ENCODE measurements at regions not wholly inside any gene's neighbourhood (a gene's known extent, or its start where the extent isn't known, plus 50 kb on each side); places are given as distances from the start of the nearest gene placed in this dataset.

DNA sequence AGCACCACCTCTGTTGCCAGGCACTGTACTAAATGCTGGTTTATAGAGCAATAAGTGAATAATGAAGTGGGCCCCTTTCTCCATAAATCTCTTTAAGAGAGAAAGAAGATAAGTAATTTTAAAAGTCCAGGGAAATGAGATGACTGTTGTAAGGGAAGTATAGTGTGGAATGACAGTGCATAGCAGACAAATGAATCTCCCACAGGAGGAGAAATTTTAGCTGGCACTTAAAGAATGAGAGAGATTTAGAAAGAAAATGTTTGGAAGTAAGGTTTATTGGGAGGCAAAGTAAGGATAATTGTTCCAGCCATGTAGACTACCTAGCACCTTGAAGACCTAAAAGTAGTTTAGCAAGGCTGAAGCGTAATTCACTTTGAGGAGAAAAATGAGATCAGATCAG, 1081.1 kb upstream of the PABPC4L start:
- H3K9ac ChIP-seq (ENCODE audit: low read length): no peak overlapping the region
- no peak overlapping the region for H2AFZ ChIP-seq (ENCODE audit: low read length)
- CTCF ChIA-PET: no interaction called here
- TF ChIP-seq EZH2phosphoT487 (IDR thresholded peaks at IDR 0.05; ENCODE audit: borderline replicate concordance, low read length): no peak
- H3K4me2 ChIP-seq (ENCODE audit: low read length): no peak overlapping the region
- ATAC-seq (no peak), DNase-seq (no peak)
- H3K4me3 ChIP-seq (ENCODE audit: low read length): no peak overlapping the region
- H4K20me1 ChIP-seq (ENCODE audit: low read length): no peaks in the 10 kb centered on the region
- no peaks in the 10 kb centered on the region for H3K9me3 ChIP-seq (ENCODE audit: low read length)
- H3K79me2 ChIP-seq (ENCODE audit: low read length): no peaks in the 10 kb centered on the region
- POLR2A ChIA-PET (ENCODE audit: unreplicated experiment): no interaction called here
- H3K36me3 ChIP-seq (ENCODE audit: low read depth, low read length): no peaks in the 10 kb centered on the region
- H3K27ac ChIP-seq (ENCODE audit: low read length): no peak overlapping the region
- no peaks in the 10 kb centered on the region for H3K27me3 ChIP-seq (ENCODE audit: low read length)
- no peaks in the 10 kb centered on the region for H3F3A ChIP-seq (ENCODE audit: low read length, unreplicated experiment)
- H3K4me1 ChIP-seq (ENCODE audit: insufficient read depth, low read length): no peaks in the 10 kb centered on the region
- intact Hi-C loops (cut with micrococcal nuclease): no loop called here
- H3K9me2 ChIP-seq (replicated peaks; ENCODE audit: low read length): no peaks in the 10 kb centered on the region
- BruUV-seq (replicated peaks): no TSS peak

DNA sequence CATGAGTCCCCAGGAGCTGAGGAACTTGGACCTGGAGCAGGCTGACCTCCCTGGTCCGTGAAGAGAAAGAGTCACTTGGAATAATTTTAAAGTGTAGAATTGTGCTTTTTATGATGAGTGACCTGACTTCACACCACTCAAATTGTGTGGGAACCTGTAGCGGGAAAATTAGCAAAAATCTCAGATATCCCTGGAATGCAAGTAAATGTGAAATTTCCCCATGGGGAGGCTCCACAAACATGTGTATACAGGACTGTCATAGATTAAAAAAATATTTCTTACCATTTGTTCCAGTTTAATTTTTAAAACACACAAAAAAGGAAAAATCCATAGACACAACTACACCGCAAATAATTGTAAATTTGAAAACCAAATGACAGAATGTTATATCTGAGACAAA, 1079.6 kb upstream of the PABPC4L start:
- Histone ChIP-seq H3K36me3 (ENCODE audit: low read depth, low read length) (no peaks in the 10 kb centered on the region), H3K27me3 (ENCODE audit: low read length) (no peaks in the 10 kb centered on the region), H3K9me3 (ENCODE audit: low read length) (no peaks in the 10 kb centered on the region), H3F3A (ENCODE audit: low read length, unreplicated experiment) (no peaks in the 10 kb centered on the region), H3K9ac (ENCODE audit: low read length) (no peak overlapping the region), H4K20me1 (ENCODE audit: low read length) (no peaks in the 10 kb centered on the region), H2AFZ (ENCODE audit: low read length) (no peak overlapping the region), H3K4me1 (ENCODE audit: insufficient read depth, low read length) (no peaks in the 10 kb centered on the region), H3K79me2 (ENCODE audit: low read length) (no peaks in the 10 kb centered on the region), H3K9me2 (replicated peaks; ENCODE audit: low read length) (no peaks in the 10 kb centered on the region), H3K4me2 (ENCODE audit: low read length) (no peak overlapping the region), H3K27ac (ENCODE audit: low read length) (no peak overlapping the region), H3K4me3 (ENCODE audit: low read length) (no peak overlapping the region)
- CTCF ChIA-PET: no interaction called here
- BruUV-seq (replicated peaks): no TSS peak
- no peak for ATAC-seq
- no peak for TF ChIP-seq EZH2phosphoT487 (IDR thresholded peaks at IDR 0.05; ENCODE audit: borderline replicate concordance, low read length)
- TF ChIP-seq, protein P1, sequence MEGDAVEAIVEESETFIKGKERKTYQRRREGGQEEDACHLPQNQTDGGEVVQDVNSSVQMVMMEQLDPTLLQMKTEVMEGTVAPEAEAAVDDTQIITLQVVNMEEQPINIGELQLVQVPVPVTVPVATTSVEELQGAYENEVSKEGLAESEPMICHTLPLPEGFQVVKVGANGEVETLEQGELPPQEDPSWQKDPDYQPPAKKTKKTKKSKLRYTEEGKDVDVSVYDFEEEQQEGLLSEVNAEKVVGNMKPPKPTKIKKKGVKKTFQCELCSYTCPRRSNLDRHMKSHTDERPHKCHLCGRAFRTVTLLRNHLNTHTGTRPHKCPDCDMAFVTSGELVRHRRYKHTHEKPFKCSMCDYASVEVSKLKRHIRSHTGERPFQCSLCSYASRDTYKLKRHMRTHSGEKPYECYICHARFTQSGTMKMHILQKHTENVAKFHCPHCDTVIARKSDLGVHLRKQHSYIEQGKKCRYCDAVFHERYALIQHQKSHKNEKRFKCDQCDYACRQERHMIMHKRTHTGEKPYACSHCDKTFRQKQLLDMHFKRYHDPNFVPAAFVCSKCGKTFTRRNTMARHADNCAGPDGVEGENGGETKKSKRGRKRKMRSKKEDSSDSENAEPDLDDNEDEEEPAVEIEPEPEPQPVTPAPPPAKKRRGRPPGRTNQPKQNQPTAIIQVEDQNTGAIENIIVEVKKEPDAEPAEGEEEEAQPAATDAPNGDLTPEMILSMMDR (conservative IDR thresholded peaks at IDR 0.05; ENCODE audit: low read depth, low read length): no peak
- no peak for TF ChIP-seq EZH2 (IDR thresholded peaks at IDR 0.05; ENCODE audit: low read length, unreplicated experiment)
- DNase-seq: no peak
- POLR2A ChIA-PET (ENCODE audit: unreplicated experiment): no interaction called here
- intact Hi-C loops (cut with micrococcal nuclease): no loop called here

DNA sequence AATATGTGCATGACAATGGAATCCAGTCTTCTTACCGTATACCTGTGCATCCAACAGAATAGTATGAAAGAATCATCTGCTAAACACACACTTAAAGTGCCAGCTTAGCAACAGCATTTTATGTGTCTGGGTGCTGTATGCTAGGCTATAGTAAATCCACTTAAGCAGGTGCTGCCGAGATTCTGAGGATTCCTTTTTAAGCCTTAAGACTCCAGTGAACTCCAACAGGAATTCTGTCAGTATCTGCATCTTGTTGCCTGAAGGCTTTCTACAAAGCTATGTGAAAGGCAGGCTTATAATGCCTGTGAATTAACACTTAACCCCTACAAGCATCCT, 1076.4 kb upstream of the PABPC4L start:
- no peaks in the 10 kb centered on the region for H3K9me3 ChIP-seq (ENCODE audit: low read length)

More for the DNA sequence above, 1076.4 kb upstream of the PABPC4L start:
- Histone ChIP-seq H3F3A (ENCODE audit: low read length, unreplicated experiment) (no peaks in the 10 kb centered on the region), H3K9me2 (replicated peaks; ENCODE audit: low read length) (no peaks in the 10 kb centered on the region), H3K4me3 (ENCODE audit: low read length) (no peak overlapping the region), H3K4me1 (ENCODE audit: insufficient read depth, low read length) (no peaks in the 10 kb centered on the region), H3K27ac (ENCODE audit: low read length) (no peak overlapping the region), H4K20me1 (ENCODE audit: low read length) (no peaks in the 10 kb centered on the region), H3K36me3 (ENCODE audit: low read depth, low read length) (no peaks in the 10 kb centered on the region), H3K4me2 (ENCODE audit: low read length) (no peak overlapping the region), H3K27me3 (ENCODE audit: low read length) (no peaks in the 10 kb centered on the region), H2AFZ (ENCODE audit: low read length) (no peak overlapping the region), H3K9ac (ENCODE audit: low read length) (no peak overlapping the region), H3K79me2 (ENCODE audit: low read length) (no peaks in the 10 kb centered on the region)
- DNase-seq (no peak), ATAC-seq (no peak)
- CTCF ChIA-PET: no interaction called here
- TF ChIP-seq, protein P1 (conservative IDR thresholded peaks at IDR 0.05; ENCODE audit: low read depth, low read length): no peak
- TF ChIP-seq EZH2 (IDR thresholded peaks at IDR 0.05; ENCODE audit: low read length, unreplicated experiment) (no peak), EZH2phosphoT487 (IDR thresholded peaks at IDR 0.05; ENCODE audit: borderline replicate concordance, low read length) (no peak)
- POLR2A ChIA-PET (ENCODE audit: unreplicated experiment): interaction anchor here (0.6 kb wide), 1 partner anchor 41 kb away, joined by 3 read pairs; no protein-coding TSS in a partner anchor
- no TSS peak for BruUV-seq (replicated peaks)
- intact Hi-C loops (cut with micrococcal nuclease): no loop called here

Measured in PC-3 (cell line).